OCI-LY1 (cell line): ENCODE measurements at regions not wholly inside any gene's neighbourhood (a gene's known extent, or its start where the extent isn't known, plus 50 kb on each side); places are given as distances from the start of the nearest gene placed in this dataset.

Experiments
- H2AFZ ChIP-seq: fragments of 200-600 bp; sonication (generic), shearing (Covaris generic); 2 replicates; pipeline ENCODE4 v1.6.0; 2014; ENCODE audit warnings: antibody characterized with exemption, mild to moderate bottlenecking, low read length
- H3F3A ChIP-seq: fragments of 200-600 bp; sonication (generic), shearing (Covaris generic); 2 replicates; pipeline ENCODE4 v1.6.0; 2014; ENCODE audit warnings: mild to moderate bottlenecking, antibody characterized with exemption, low read length, moderate library complexity; ENCODE audit not compliant: insufficient read depth
- H3K27ac ChIP-seq: fragments of 200-600 bp; sonication (generic); 2 replicates; pipeline ENCODE4 v1.5.1; 2014; ENCODE audit warnings: low read length, mixed run types, mild to moderate bottlenecking, low read depth; ENCODE audit not compliant: poor library complexity, severe bottlenecking
- H3K27me3 ChIP-seq: fragments of 200-600 bp; sonication (generic); 2 replicates; pipeline ENCODE4 v1.6.0; 2014; ENCODE audit warnings: antibody characterized with exemption, mild to moderate bottlenecking, low read length, moderate library complexity; ENCODE audit not compliant: insufficient read depth
- H3K36me3 ChIP-seq: fragments of 200-600 bp; sonication (generic); 2 replicates; pipeline ENCODE4 v1.6.1; 2014; ENCODE audit warnings: mild to moderate bottlenecking, antibody characterized with exemption, low read length, moderate library complexity, mixed read lengths; ENCODE audit not compliant: insufficient read depth
- H3K4me1 ChIP-seq: fragments of 200-600 bp; sonication (generic); 2 replicates; pipeline ENCODE4 v1.5.1; 2014; ENCODE audit warnings: mild to moderate bottlenecking, low read length, moderate library complexity; ENCODE audit not compliant: insufficient read depth, severe bottlenecking
- H3K4me2 ChIP-seq: fragments of 200-600 bp; sonication (generic), shearing (Covaris generic); 2 replicates; pipeline ENCODE4 v1.6.1; 2014; ENCODE audit warnings: low read length
- H3K4me3 ChIP-seq: fragments of 200-600 bp; sonication (generic); 2 replicates; pipeline ENCODE4 v1.5.1; 2014; ENCODE audit warnings: low read length, low read depth, mild to moderate bottlenecking, mixed read lengths; ENCODE audit not compliant: poor library complexity, severe bottlenecking
- H3K79me2 ChIP-seq: fragments of 200-600 bp; shearing (Covaris generic); 2 replicates; pipeline ENCODE4 v1.6.1; 2016; ENCODE audit warnings: mixed run types, low read length, mixed read lengths; ENCODE audit not compliant: insufficient read depth
- H3K9ac ChIP-seq: fragments of 200-600 bp; sonication (generic), shearing (Covaris generic); 2 replicates; pipeline ENCODE4 v1.6.1; 2014; ENCODE audit warnings: mild to moderate bottlenecking, low read length, mixed read lengths
- H3K9me2 ChIP-seq: fragments of 200-600 bp; sonication (generic), shearing (Covaris generic); 2 replicates; pipeline ENCODE4 v1.6.1; 2014; ENCODE audit warnings: low read depth, mild to moderate bottlenecking, low read length, mixed read lengths
- H3K9me3 ChIP-seq: fragments of 200-600 bp; shearing (Covaris generic); 2 replicates; pipeline ENCODE4 v1.6.1; 2014; ENCODE audit warnings: low read length, mixed read lengths
- H4K20me1 ChIP-seq: fragments of 200-600 bp; sonication (generic), shearing (Covaris generic); 2 replicates; pipeline ENCODE4 v1.6.0; 2016; ENCODE audit warnings: mild to moderate bottlenecking, low read length; ENCODE audit not compliant: insufficient read depth
- CTCF ChIP-seq: fragments of 200-600 bp; sonication (generic), shearing (Covaris generic); IDR thresholded peaks from 2 replicates; pipeline ENCODE4 v1.5.1; 2017; ENCODE audit warnings: mild to moderate bottlenecking, antibody characterized with exemption, low read length, moderate library complexity, mixed read lengths
- EZH2 ChIP-seq: fragments of 200-600 bp; sonication (generic), shearing (Covaris generic); IDR thresholded peaks from 2 replicates; pipeline ENCODE4 v1.8.0; 2017; ENCODE audit warnings: borderline replicate concordance, mixed run types, mild to moderate bottlenecking, antibody characterized with exemption, low read length, moderate library complexity, mixed read lengths

DNA sequence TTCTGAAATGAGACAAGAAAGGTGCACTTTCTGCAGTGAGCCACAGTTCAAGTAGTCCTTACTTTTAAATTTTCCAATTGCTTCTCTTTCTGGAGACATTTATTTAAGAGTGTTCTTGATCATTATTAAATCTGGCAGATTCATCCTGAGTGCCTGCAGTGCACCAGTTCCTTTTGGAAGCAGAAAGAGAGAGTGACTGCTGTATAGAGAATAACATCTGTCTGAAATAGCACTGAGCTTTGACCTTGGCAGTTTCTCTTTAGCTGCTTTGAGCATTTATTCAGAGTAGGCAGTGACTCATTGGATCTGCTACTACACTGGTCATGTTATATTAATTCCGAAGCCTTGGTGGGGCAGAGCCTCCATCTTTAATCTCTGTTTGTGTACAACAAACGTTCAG, 1373.7 kb downstream of the PCDH9 start:
- H3K27me3 ChIP-seq = no peaks in the 10 kb centered on the region
- no peaks in the 10 kb centered on the region for H3K9me2 ChIP-seq
- H3K4me3 ChIP-seq = no peak overlapping the region
- H3K9ac ChIP-seq = no peak overlapping the region
- H3K4me2 ChIP-seq = peak overlapping the region; percentile 1; the same call in 1 of the 2 replicates
- TF ChIP-seq CTCF (no peak), EZH2 (no peak)
- peaks cover 32% of the 10 kb centered on the region for H3K4me1 ChIP-seq
- no peaks in the 10 kb centered on the region for H3K9me3 ChIP-seq
- no peaks in the 10 kb centered on the region for H3K36me3 ChIP-seq
- no peaks in the 10 kb centered on the region for H3F3A ChIP-seq
- H4K20me1 ChIP-seq = no peaks in the 10 kb centered on the region
- no peak overlapping the region for H3K27ac ChIP-seq
- no peaks in the 10 kb centered on the region for H3K79me2 ChIP-seq
- H2AFZ ChIP-seq = peak overlapping the region; percentile 18

DNA sequence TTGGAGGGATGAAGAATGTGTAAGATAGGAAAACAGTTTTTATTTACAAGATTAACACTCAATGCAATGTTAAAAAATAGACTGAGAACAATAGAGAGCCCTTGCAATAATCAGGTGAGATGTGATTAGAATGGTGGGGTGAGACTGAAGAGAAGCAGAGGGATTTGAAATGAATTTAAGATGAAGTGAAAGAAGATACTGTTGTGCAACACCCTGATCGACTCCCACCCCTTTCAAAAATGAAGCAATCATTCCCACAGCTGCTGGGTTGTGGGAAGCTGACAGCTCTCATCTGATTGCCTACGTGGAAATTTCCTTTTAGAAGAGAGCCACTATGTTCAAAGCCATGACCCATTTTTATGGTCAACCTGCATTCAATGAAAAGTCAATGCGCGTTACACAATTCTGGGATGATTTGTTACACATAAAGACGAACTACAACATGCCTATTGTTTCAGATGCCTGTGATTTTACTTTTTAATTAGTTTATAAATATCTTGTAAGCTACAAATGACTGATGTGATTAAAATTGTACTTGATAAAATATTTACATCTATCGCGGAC, 1374.8 kb downstream of the PCDH9 start:
- Histone ChIP-seq H3F3A (no peaks in the 10 kb centered on the region), H3K4me1 (peaks cover 37% of the 10 kb centered on the region), H3K27ac (no peak overlapping the region), H3K4me3 (no peak overlapping the region), H3K36me3 (no peaks in the 10 kb centered on the region), H3K9me2 (no peaks in the 10 kb centered on the region), H3K27me3 (no peaks in the 10 kb centered on the region), H2AFZ (peak overlapping the region; percentile 18), H3K9ac (no peak overlapping the region), H3K4me2 (no peak overlapping the region), H4K20me1 (no peaks in the 10 kb centered on the region), H3K79me2 (no peaks in the 10 kb centered on the region), H3K9me3 (no peaks in the 10 kb centered on the region)
- TF ChIP-seq CTCF (no peak), EZH2 (no peak)

GRCh38 chr13:65854431-65854830, 1375.7 kb downstream of the PCDH9 start:
- H3K4me2 ChIP-seq = no peak overlapping the region

More at GRCh38 chr13:65854431-65854830, 1375.7 kb downstream of the PCDH9 start:
- no peaks in the 10 kb centered on the region for H3K9me3 ChIP-seq
- TF ChIP-seq EZH2 (no peak), CTCF (no peak)
- H3K9ac ChIP-seq = no peak overlapping the region
- no peaks in the 10 kb centered on the region for H3K79me2 ChIP-seq
- no peaks in the 10 kb centered on the region for H3F3A ChIP-seq
- no peaks in the 10 kb centered on the region for H4K20me1 ChIP-seq
- no peaks in the 10 kb centered on the region for H3K27me3 ChIP-seq
- peaks cover 37% of the 10 kb centered on the region for H3K4me1 ChIP-seq
- H3K9me2 ChIP-seq = no peaks in the 10 kb centered on the region
- H3K36me3 ChIP-seq = no peaks in the 10 kb centered on the region
- no peak overlapping the region for H3K4me3 ChIP-seq
- peak overlapping the region; percentile 18 for H2AFZ ChIP-seq
- H3K27ac ChIP-seq = no peak overlapping the region
